ACC112 (cell line): ENCODE measurements at regions not wholly inside any gene's neighbourhood (a gene's known extent, or its start where the extent isn't known, plus 50 kb on each side); places are given as distances from the start of the nearest gene placed in this dataset.

ENCODE experiments used
- H2AFZ ChIP-seq: fragments of 200-600 bp; sonication (generic); one replicate; pipeline ENCODE4 v1.6.0; 2017; ENCODE audit warnings: antibody characterized with exemption, low read length; ENCODE audit not compliant: unreplicated experiment
- H3K27ac ChIP-seq: fragments of 200-600 bp; sonication (generic); 2 replicates; pipeline ENCODE4 v1.5.1; 2014; ENCODE audit warnings: low read depth, mild to moderate bottlenecking, antibody characterized with exemption, low read length, moderate library complexity
- H3K27me3 ChIP-seq: fragments of 200-600 bp; sonication (generic); 2 replicates; pipeline ENCODE4 v1.6.1; 2014; ENCODE audit warnings: mild to moderate bottlenecking, antibody characterized with exemption, low read length, moderate library complexity, mixed read lengths; ENCODE audit not compliant: insufficient read depth
- H3K36me3 ChIP-seq: fragments of 200-600 bp; sonication (generic); 2 replicates; pipeline ENCODE4 v1.6.1; 2016; ENCODE audit warnings: mild to moderate bottlenecking, antibody characterized with exemption, low read length, moderate library complexity, mixed read lengths; ENCODE audit not compliant: insufficient read depth
- H3K4me1 ChIP-seq: fragments of 200-600 bp; sonication (generic); one replicate; pipeline ENCODE4 v1.6.1; 2016; ENCODE audit warnings: low read length, mixed read lengths; ENCODE audit not compliant: insufficient read depth, unreplicated experiment, control insufficient read depth
- H3K4me3 ChIP-seq: fragments of 200-600 bp; sonication (generic); 2 replicates; pipeline ENCODE4 v1.5.1; 2014; ENCODE audit warnings: mild to moderate bottlenecking, low read depth, low read length
- H3K79me2 ChIP-seq: fragments of 200-600 bp; sonication (generic); one replicate; pipeline ENCODE4 v1.6.0; 2016; ENCODE audit warnings: low read length; ENCODE audit not compliant: control insufficient read depth, unreplicated experiment, insufficient read depth

DNA sequence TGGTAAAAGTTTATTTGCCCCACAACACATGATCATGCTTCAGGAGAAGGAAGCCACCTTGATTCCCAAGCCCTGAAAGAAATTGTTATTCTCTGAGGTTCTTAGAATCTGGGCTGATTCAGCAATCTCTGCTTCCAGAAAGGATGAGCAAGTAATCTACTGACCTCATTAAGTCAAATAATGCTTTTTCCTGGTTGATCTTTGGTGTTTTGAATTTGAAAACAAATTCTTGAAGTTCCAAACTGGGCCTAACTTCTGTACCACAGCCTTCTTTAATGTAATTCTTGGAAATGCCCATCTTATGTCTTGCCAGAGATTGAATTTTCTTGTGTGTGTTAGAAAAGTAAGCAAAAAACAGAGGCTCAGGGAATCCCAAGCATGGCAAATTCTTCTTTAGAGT is 319.2 kb upstream of the DDHD1 start:
- Histone ChIP-seq H2AFZ (no peak overlapping the region), H3K79me2 (no peaks in the 10 kb centered on the region), H3K4me3 (no peak overlapping the region), H3K36me3 (no peaks in the 10 kb centered on the region), H3K27me3 (no peaks in the 10 kb centered on the region), H3K27ac (no peak overlapping the region), H3K4me1 (no peaks in the 10 kb centered on the region)

DNA sequence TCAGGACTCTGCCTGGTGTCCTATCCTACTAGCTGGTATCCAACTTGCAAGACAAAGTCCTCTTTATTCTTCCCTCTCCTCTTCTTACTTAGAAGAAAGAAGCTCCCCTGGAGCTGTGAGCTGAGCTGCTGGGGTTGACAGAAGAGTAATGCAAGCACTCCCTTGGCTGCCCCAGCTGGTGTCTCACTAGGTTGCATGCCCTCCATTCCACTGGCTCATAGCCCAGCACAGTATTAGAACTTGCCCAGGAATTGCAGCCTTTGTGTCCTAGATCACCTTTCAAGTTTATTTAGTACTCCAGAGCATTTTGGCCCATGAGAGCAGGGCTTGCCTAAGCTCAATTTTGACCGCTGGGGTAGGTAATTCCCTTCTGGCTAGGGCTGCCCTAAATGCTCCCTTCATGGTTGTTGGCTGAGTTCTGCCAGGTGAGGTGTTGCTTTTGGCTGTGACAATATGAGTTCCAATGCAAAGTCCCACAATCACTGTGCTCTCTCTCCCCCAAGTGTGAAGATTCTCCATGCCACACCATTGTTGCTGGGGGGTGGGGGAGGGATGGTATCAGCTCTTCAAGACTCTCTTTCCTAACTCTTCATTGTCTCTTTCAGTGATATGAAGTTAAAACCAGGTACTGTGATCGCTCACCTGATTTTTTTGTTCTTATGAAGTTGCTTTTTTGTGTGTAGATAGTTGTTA is 317.4 kb upstream of the DDHD1 start:
- no peaks in the 10 kb centered on the region for H3K27me3 ChIP-seq
- no peaks in the 10 kb centered on the region for H3K4me1 ChIP-seq
- no peak overlapping the region for H3K4me3 ChIP-seq
- H2AFZ ChIP-seq: no peak overlapping the region
- no peaks in the 10 kb centered on the region for H3K79me2 ChIP-seq
- no peak overlapping the region for H3K27ac ChIP-seq
- no peaks in the 10 kb centered on the region for H3K36me3 ChIP-seq

DNA sequence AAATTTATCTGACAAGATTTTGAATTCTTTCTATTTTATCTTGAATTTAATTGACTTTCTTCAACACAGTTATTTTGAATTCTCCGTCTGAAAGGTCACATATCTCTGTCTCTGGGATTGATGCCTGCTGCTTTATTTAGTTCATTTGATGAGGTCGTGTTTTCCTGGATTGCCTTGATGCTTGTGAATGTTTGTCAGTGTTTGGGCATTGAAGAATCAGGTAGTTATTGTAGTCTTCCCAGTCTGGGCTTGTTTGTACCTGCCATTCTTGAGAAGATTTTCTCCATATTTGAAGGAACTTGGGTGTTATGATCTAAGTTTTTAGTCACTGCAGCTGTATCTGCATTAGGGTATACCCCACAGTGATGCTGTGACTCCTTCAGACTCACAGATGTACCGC is 315.8 kb upstream of the DDHD1 start:
- H3K27ac ChIP-seq: no peak overlapping the region
- H3K27me3 ChIP-seq: no peaks in the 10 kb centered on the region
- H3K79me2 ChIP-seq: no peaks in the 10 kb centered on the region
- H2AFZ ChIP-seq: no peak overlapping the region
- no peak overlapping the region for H3K4me3 ChIP-seq
- H3K36me3 ChIP-seq: no peaks in the 10 kb centered on the region
- H3K4me1 ChIP-seq: no peaks in the 10 kb centered on the region

DNA sequence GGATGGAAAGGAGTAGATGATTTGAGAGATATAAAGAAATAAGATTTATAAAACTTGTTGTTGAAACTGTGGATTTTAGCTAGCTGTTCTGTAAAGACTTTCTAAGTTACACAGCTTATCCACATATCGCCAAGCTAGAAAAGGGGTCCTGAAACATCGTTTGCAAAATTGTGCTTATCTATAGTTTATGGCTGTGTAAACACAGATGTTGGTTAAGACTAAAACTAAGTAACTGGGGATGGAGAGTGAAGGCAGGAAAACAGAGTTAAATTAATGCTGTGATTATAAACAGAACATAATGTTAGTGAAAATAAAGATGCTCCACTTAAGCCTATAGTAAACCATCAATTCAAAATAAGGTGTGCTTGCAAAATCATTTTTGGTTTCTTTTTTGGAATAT is 311.3 kb upstream of the DDHD1 start:
- Histone ChIP-seq H3K36me3 (no peaks in the 10 kb centered on the region), H3K27ac (no peak overlapping the region), H3K27me3 (no peaks in the 10 kb centered on the region), H3K4me3 (no peak overlapping the region), H3K4me1 (no peaks in the 10 kb centered on the region), H3K79me2 (no peaks in the 10 kb centered on the region), H2AFZ (no peak overlapping the region)

DNA sequence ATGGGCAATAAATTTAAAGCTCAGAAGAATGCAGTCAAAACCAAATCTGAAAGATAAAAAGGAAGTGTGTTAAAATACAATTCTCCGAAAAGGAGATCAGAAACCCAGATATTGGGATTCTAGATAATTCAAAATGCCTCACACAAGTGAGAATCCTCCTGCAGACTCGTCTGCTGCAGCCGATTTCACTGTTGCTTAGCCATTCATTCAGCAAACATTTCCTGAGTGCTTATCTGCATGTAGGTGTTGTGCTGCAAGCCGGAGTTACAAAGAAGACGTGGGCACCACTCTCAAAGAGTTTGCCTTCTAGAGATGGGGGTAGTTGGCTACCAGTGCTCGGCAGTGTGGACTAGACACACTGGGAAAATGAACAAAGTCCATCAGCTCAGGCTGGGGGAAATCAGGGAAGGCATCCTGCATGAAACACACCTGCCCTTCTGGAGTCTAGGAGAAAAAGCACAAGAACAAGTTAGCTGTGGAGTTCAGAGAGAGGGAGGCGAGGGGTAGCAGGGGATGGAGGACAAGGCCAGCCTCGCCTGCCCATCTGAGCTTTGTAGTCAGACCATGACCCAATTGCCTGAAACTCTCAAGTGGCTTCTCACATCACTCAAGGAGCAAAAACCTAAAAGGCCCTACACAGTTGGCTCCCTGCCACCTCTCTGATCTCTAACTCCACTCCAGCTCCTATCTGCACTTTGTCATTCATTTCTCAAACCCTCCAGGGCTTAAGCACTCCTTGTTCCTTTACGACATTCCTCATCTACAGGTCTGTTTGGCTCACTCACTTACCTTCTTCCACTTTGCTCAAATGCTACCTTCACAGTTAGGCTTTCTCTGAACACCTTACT is 310.0 kb upstream of the DDHD1 start:
- Histone ChIP-seq H3K4me1 (peaks cover 11% of the 10 kb centered on the region), H2AFZ (no peak overlapping the region), H3K79me2 (no peaks in the 10 kb centered on the region)

DNA sequence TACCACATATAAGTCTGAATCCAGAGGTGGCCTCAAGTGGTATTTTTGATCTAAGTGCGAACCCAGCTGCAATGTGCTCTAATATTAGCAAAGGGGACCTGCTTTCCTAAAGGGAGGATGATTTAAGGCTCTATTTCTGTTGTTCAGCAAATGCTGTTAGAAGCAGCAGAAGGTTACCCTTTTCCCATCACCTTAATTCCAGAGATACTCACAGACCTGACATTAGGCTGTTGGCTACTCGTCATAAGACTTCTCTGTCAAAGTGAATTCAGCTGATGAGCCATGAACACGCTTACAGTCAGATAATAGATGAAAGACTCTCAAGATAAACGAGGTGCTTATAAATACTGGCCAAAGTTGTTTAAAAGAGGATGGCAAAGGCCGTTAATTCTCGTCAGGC is 308.7 kb upstream of the DDHD1 start:
- Histone ChIP-seq H3K27ac (no peak overlapping the region), H3K4me1 (peaks cover 18% of the 10 kb centered on the region), H3K36me3 (no peaks in the 10 kb centered on the region), H3K4me3 (no peak overlapping the region), H3K27me3 (no peaks in the 10 kb centered on the region), H2AFZ (no peak overlapping the region), H3K79me2 (no peaks in the 10 kb centered on the region)

More for the DNA sequence above, 310.0 kb upstream of the DDHD1 start:
- Histone ChIP-seq H3K27me3 (no peaks in the 10 kb centered on the region), H3K27ac (no peak overlapping the region), H3K4me3 (no peak overlapping the region), H3K36me3 (no peaks in the 10 kb centered on the region)

DNA sequence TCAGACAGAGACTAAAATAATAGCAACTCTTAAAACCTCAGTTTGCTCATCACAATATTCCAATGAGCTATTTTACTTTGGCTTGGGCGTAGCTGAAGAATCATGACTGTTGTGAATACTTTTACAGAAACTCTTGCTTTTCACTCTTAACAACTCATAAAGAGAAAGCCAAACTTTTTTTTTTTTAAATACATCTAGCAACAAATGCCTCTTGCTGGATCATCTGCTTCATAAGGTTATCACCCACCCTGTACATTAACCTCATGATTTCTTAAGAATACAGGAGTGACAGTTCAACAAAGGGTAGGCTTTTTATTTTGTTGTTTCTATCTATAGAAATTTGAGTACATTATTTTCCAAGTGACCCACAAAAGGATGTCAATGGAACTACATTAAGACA is 307.4 kb upstream of the DDHD1 start:
- Histone ChIP-seq H3K79me2 (no peaks in the 10 kb centered on the region), H2AFZ (no peak overlapping the region), H3K4me3 (no peak overlapping the region), H3K27ac (no peak overlapping the region), H3K4me1 (peaks cover 18% of the 10 kb centered on the region), H3K27me3 (no peaks in the 10 kb centered on the region), H3K36me3 (no peaks in the 10 kb centered on the region)

DNA sequence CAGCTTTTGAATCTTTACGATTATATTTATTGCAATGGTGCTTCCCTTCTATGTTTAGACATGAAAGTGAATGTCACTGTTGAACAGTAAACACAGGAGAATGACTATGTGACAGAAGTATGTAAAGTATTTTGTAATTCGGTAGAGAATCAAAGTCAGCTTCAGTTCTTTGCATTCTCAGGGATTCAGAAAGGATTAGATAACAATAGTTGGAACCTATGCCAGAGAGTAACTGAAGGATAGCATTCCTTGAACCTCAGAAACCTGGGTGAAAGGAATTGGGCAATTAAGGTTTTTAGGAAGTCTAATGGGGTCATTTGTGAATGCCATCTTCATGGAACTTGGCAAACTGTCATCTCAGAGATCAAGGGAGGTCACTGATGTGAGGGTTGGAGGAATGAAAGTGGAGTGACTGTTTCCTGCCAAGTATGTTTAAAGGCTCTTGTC is 305.3 kb upstream of the DDHD1 start:
- H3K36me3 ChIP-seq: no peaks in the 10 kb centered on the region

DNA sequence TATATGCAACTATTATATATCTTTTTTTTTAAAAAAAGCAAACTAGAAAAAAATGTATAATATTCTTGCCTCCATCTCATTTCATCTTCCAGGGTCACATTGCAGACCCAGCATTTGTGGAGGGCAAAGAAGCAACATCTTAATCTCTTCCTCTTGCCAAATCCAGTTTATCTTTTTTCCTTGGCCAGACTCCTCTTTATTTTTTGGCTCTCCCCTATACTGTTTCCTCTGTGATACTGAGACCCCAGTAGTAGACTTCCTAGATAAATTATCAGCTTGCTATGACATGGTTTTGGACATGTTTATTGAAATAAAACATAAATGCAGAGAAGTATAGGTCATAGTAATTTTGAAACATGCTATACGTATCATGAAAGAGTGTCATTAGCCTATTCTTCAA is 303.8 kb upstream of the DDHD1 start:
- Histone ChIP-seq H3K27ac (no peak overlapping the region), H2AFZ (no peak overlapping the region)

More for the DNA sequence above, 305.3 kb upstream of the DDHD1 start:
- Histone ChIP-seq H3K27ac (peak overlapping the region; percentile 51), H2AFZ (no peak overlapping the region), H3K27me3 (no peaks in the 10 kb centered on the region), H3K4me3 (peak overlapping the region; percentile 8; the same call in 1 of the 2 replicates), H3K79me2 (no peaks in the 10 kb centered on the region), H3K4me1 (peaks cover 18% of the 10 kb centered on the region)

DNA sequence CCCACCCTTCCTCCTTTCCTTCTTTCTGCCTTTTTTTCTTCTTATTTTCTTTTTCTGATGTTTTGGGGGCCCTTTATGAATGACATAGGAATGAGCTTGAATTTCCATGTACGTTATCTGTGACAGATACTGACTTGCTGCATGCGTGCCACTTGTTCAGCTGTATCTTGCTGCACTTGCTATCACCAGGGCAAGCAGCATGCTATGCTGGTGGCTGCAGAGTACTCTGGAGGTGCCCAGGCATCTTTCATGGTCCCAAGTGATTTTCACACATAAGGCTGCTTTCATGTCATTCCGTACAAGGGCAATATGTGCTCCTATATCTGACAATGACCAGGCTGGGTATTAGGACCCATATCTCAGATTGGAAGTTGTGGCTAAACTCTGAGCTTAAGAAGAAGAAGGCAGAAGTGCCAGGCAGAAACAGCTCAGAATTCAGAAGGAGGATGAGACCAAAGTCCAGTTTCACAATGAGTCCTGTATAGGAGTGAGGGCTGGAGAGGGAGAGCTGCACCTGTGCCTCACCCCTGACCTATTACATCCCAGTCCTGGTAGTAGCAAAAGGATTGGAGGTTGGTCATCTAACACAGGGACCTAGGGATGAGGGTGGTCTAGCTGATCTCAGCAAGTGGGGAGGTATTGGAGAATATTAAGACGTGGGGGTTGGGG is 299.0 kb upstream of the DDHD1 start:
- H3K4me3 ChIP-seq: no peak overlapping the region
- no peaks in the 10 kb centered on the region for H3K79me2 ChIP-seq

More for the DNA sequence above, 303.8 kb upstream of the DDHD1 start:
- Histone ChIP-seq H3K4me1 (peaks cover 18% of the 10 kb centered on the region), H3K27me3 (no peaks in the 10 kb centered on the region), H3K4me3 (no peak overlapping the region), H3K79me2 (no peaks in the 10 kb centered on the region), H3K36me3 (no peaks in the 10 kb centered on the region)

More for the DNA sequence above, 299.0 kb upstream of the DDHD1 start:
- no peak overlapping the region for H3K27ac ChIP-seq
- H3K36me3 ChIP-seq: no peaks in the 10 kb centered on the region
- H3K4me1 ChIP-seq: no peaks in the 10 kb centered on the region
- H2AFZ ChIP-seq: no peak overlapping the region
- H3K27me3 ChIP-seq: no peaks in the 10 kb centered on the region
